ENCODE measurements at regions not wholly inside any gene's neighbourhood (a gene's known extent, or its start where the extent isn't known, plus 50 kb on each side); places are given as distances from the start of the nearest gene placed in this dataset.

- H3K9ac ChIP-seq (ENCODE audit: control insufficient read depth, extremely low read depth, insufficient read depth, low read length): no peak overlapping the region
- no peak overlapping the region for H3K4me3 ChIP-seq (ENCODE audit: control insufficient read depth in 2 of 3, extremely low read depth in 1 of 3, insufficient read depth in 2 of 3, low read depth in 1 of 3, low read length in 3 of 3)
- no peaks in the 10 kb centered on the region for H4K20me1 ChIP-seq (ENCODE audit: control insufficient read depth, extremely low read depth, insufficient read depth, low read length)
- no peak overlapping the region for H3K27ac ChIP-seq (ENCODE audit: control insufficient read depth, insufficient read depth, low read length)
- H3K9me1 ChIP-seq (ENCODE audit: control insufficient read depth, extremely low read depth, insufficient read depth, low read length): no peaks in the 10 kb centered on the region
- H3K4me2 ChIP-seq (ENCODE audit: control insufficient read depth, extremely low read depth, insufficient read depth, low read depth, low read length): peak overlapping the region; percentile 14
- dilution Hi-C loops (cut with MboI; ENCODE audit: extremely low pct_ligation_motif_present, low sequenced_read_pairs): no loop called here
- TF ChIP-seq EZH2 (IDR thresholded peaks at IDR 0.05; ENCODE audit: low read length) (no peak), CTCF (optimal IDR thresholded peaks at IDR 0.05 in 1 of 3, IDR thresholded peaks at IDR 0.05 in 1 of 3, conservative IDR thresholded peaks at IDR 0.05 in 1 of 3; ENCODE audit: extremely low read depth in 1 of 3, insufficient read depth in 2 of 3, low read length in 3 of 3) (peak in 1 of 3 experiments; percentile 5)
- DNase-seq (ENCODE audit: low read depth, low spot score): no peak
- no peaks in the 10 kb centered on the region for H3K79me2 ChIP-seq (ENCODE audit: control insufficient read depth, insufficient read depth, low read length)
- H2AFZ ChIP-seq (ENCODE audit: control insufficient read depth, low read length): no peak overlapping the region
- peak; percentile 79 for FAIRE-seq
- H3K27me3 ChIP-seq (ENCODE audit: control insufficient read depth, extremely low read depth, insufficient read depth, low read length): no peaks in the 10 kb centered on the region
- H3K4me1 ChIP-seq (ENCODE audit: control insufficient read depth, extremely low read depth, insufficient read depth, low read length): peaks cover 15% of the 10 kb centered on the region
- no peaks in the 10 kb centered on the region for H3K9me3 ChIP-seq (ENCODE audit: control insufficient read depth, low read depth, low read length)
- H3K36me3 ChIP-seq (ENCODE audit: control insufficient read depth in 2 of 2, extremely low read depth in 1 of 2, insufficient read depth in 2 of 2, low read length in 2 of 2): no peaks in the 10 kb centered on the region
Measured at GRCh38 chr1:29384496-29385015, 148.2 kb downstream of the PTPRU start.

DNA sequence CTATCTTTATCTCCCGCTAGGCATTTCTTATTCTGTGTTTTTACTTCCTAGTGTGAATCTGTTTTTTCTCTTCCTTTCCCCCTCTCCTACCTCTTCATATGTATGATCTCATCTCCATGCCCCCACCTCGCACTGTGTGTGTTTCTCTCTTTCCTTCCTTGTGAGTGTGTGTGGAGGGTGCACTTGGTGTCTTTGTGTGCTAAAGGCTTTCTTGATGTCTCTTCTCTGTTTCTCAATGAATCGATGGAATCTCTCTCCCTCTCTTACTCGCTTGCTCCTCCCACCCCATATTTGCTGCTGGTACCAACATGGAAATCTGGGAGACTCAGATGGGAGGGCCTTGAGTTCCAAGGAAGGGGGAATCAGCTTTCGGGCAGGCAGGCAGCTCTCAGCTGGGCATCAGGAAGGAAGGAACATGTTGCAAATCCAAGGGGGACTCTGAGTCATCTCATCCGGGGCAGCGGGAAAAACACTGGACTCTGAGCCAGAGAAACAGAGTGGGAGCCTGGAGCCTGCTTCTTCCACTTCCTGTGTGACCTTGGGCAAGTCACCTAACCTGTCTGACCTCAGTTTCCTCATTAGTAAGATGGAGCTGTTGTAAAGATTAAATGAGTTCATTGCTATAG is 147.5 kb downstream of the PTPRU start:
- Histone ChIP-seq H3K4me1 (ENCODE audit: control insufficient read depth, extremely low read depth, insufficient read depth, low read length) (peaks cover 15% of the 10 kb centered on the region), H4K20me1 (ENCODE audit: control insufficient read depth, extremely low read depth, insufficient read depth, low read length) (no peaks in the 10 kb centered on the region), H2AFZ (ENCODE audit: control insufficient read depth, low read length) (peak overlapping the region; percentile 64), H3K9me1 (ENCODE audit: control insufficient read depth, extremely low read depth, insufficient read depth, low read length) (no peaks in the 10 kb centered on the region), H3K4me2 (ENCODE audit: control insufficient read depth, extremely low read depth, insufficient read depth, low read depth, low read length) (peak overlapping the region; percentile 34), H3K4me3 (ENCODE audit: control insufficient read depth in 2 of 3, extremely low read depth in 1 of 3, insufficient read depth in 2 of 3, low read depth in 1 of 3, low read length in 3 of 3) (no peak overlapping the region), H3K79me2 (ENCODE audit: control insufficient read depth, insufficient read depth, low read length) (no peaks in the 10 kb centered on the region), H3K36me3 (ENCODE audit: control insufficient read depth in 2 of 2, extremely low read depth in 1 of 2, insufficient read depth in 2 of 2, low read length in 2 of 2) (no peaks in the 10 kb centered on the region), H3K9ac (ENCODE audit: control insufficient read depth, extremely low read depth, insufficient read depth, low read length) (no peak overlapping the region), H3K27me3 (ENCODE audit: control insufficient read depth, extremely low read depth, insufficient read depth, low read length) (no peaks in the 10 kb centered on the region), H3K9me3 (ENCODE audit: control insufficient read depth, low read depth, low read length) (no peaks in the 10 kb centered on the region), H3K27ac (ENCODE audit: control insufficient read depth, insufficient read depth, low read length) (no peak overlapping the region)
- TF ChIP-seq EZH2 (IDR thresholded peaks at IDR 0.05; ENCODE audit: low read length): no peak
- no peak for TF ChIP-seq CTCF (optimal IDR thresholded peaks at IDR 0.05 in 1 of 3, IDR thresholded peaks at IDR 0.05 in 1 of 3, conservative IDR thresholded peaks at IDR 0.05 in 1 of 3; ENCODE audit: extremely low read depth in 1 of 3, insufficient read depth in 2 of 3, low read length in 3 of 3)
- no peak for DNase-seq (ENCODE audit: low read depth, low spot score)
- dilution Hi-C loops (cut with MboI; ENCODE audit: extremely low pct_ligation_motif_present, low sequenced_read_pairs): no loop called here
- FAIRE-seq: no peak

Data from keratinocyte (primary cell).